HG02884 (cell line): ENCODE measurements at regions not wholly inside any gene's neighbourhood (a gene's known extent, or its start where the extent isn't known, plus 50 kb on each side); places are given as distances from the start of the nearest gene placed in this dataset.
"Not testable (repeated sequence)": the region's sequence is repeated elsewhere in the genome, so short reads cannot be mapped to it uniquely, and the experiment has no call there.

ENCODE experiments used
- ATAC-seq: cut with Tn5 transposase; IDR thresholded peaks from one replicate; pipeline ENCODE4 v1.9.1; 2021; ENCODE audit warnings: mild to moderate bottlenecking, moderate library complexity; ENCODE audit not compliant: unreplicated experiment

DNA sequence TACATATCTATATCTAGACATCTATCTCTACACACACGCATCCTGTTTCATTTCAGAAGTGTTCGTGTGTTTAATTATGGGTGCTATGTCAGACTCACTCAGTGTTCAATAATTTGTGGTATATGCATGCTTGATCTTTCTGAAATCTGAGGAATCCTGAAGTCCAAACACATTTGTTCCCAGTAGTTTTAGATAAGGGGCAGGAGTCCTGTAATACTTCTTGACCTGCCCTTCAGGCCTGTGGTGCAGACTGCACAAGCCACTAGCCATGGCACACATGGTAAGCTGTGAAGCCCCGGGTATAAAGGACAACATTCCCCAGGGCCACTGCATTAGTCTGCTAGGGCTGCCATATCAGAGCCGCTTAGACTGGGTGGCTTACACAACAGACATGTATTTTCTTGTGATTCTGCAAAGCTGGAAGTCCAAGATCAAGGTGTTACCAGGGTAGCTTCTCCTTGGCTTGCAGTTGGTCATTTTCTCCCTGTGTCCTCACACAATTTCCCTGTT, 267.2 kb downstream of the RHOU start:
- no peak for ATAC-seq

- no peak for ATAC-seq
Measured at GRCh38 chr1:229003233-229004031, 267.5 kb upstream of the RAB4A start.

DNA sequence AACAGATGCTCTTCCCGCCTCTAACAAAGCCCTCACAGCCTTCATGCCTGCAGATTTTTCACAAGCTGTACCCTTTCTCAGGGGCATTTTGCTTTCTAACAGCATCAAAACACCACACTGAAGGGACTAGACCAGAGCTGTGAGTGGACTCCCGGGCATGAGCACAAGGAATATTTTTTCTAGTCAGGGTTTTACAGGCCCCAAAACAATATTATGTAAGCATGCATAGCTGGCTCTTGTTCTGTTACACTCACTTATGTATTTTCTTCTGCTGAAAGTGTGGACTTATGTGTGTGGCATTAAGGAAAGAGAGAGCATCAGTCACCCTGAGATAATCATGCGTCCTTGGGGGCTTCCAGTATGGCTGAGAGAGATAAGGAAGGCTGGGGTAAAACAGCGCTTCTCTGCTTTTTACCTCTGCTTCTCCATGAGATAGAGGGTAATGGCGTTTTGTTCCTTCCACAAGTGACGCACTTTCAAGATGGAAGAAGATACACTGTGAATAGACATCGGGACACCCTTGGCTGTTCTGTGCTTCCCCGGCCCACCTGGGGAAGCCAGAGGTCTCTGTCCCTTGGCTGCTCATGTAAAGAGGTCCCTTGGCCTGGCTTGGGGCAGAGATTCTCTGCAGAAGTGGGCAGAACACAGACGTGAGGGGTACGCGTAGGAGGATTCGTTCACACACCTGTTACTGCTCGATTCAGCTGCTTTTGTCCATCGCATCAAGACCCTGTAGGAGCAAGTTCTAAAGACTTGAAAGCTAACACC, 266.7 kb upstream of the RAB4A start:
- ATAC-seq: no peak

- ATAC-seq: no peak
Measured at GRCh38 chr1:229005097-229005496, 265.8 kb upstream of the RAB4A start.

GRCh38 chr1:229005556-229005955, 265.4 kb upstream of the RAB4A start:
- ATAC-seq: no peak

DNA sequence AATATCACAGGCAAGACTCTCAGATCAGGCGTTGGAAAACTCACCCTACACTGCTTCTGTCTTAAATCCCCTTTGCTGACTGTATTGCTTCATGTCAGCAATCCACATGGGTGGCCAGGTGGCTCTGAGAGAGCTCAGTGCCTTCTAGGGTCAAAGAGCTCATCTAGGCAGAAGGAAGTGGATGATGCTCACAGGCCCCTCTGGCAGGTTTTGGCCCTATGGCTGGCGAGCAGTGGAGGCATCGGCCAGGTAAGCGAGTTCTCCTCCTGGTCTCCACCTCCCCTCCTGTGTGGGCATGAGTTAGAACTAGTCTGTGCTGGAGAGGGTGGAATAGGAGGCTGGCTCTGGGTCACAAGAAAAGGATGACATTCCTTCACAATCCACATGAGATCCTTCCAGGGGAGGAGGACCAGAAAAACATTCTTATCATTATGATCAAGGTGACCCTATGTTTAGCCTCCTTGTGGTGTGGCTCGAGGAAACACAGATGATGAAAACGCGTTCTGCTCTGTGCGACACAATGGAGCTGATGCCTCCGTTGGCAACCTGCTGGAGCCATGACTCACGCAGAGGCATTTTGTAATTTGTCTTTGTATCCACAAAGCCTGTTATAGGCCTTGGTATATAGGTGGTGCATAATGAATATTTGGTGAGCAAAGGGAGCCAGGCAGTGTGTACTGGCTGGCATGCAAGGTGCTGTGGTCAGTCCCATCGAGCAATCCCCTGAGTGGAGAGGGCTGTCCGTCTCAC, 264.6 kb upstream of the RAB4A start:
- no peak for ATAC-seq

DNA sequence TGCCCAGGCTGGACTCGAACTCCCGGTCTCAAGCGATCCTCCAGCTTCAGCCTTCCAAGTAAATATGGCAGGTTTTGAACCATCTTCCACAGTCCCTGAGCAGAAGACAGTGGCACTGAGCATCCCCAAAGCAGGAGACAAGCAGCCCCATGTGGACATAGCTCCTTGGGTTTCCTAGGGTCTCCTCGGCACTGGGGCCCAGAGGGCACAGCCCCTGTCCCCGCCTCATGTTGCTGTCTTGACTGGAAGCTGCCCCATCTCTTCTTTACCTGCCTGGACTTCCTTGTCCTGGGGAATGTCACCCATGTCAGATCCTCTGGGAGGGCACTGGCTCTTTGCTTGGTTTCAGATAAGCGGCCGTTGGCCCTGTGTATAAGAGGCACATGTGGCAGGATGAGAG, 263.7 kb upstream of the RAB4A start:
- ATAC-seq: no peak

- no peak for ATAC-seq
Measured at GRCh38 chr1:229007701-229008100, 263.2 kb upstream of the RAB4A start.

DNA sequence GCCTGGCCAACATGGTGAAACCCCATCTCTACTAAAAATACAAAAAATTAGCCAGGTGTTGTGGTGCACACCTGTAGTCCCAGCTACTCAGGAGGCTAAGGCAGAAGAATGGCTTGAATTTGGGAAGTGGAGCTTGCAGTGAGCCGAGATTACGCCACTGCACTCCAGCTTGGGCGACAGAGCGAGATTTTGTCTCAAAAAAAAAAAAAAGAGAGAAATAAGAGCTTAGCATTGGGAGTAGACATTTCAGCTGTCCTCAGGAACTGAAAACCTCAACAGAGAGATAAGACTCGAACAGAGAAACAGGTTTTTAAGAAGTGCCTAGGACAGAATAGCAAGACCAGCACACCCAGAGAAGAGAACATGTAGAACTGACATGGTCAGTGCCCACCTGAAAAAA, 262.6 kb upstream of the RAB4A start:
- not testable (repeated sequence) for ATAC-seq

GRCh38 chr1:229011022-229011421, 259.9 kb upstream of the RAB4A start:
- no peak for ATAC-seq

DNA sequence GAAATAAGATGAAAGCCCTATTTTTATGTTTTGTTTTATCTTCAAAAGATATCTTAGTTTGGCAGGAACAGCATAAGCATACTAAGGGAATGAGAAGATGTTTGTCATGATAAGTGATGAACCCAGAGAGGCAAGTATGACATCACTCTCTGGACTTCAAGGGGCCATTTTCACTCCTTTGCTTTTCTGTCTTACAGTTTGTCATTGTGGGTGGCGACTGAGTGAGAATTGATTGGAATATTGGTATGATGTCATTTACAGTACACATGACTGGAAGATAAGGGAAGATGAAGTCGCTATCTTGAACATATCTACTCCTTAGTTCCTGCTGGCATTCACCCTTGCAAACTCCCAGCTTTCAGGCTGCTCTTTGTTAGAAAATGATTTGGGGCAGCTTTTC, 258.1 kb upstream of the RAB4A start:
- ATAC-seq: no peak

GRCh38 chr1:229013981-229014380, 256.9 kb upstream of the RAB4A start:
- ATAC-seq: no peak

DNA sequence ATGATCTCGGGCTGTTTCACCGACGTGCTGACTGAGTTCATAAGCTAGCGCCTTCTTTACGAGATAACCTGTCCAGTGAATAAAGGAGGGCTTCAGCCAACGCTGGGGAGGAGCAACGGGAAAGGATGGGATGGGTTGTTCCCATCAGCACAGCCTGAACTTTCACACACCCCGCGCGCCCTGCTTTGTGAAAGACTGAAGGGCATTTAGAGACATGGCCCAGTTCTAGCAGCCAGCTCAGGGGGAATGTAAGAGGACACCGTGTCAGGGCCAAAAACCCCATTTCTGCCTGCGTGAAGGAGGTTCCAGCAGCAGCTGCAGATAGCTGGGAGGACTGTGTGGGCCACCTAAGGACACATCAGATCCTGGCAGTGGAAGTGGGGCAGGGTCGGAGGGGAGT, 255.1 kb upstream of the RAB4A start:
- no peak for ATAC-seq

- no peak for ATAC-seq
Measured at GRCh38 chr1:229017091-229017490, 253.8 kb upstream of the RAB4A start.

- ATAC-seq: no peak
Measured at GRCh38 chr1:229018674-229019295, 252.1 kb upstream of the RAB4A start.

DNA sequence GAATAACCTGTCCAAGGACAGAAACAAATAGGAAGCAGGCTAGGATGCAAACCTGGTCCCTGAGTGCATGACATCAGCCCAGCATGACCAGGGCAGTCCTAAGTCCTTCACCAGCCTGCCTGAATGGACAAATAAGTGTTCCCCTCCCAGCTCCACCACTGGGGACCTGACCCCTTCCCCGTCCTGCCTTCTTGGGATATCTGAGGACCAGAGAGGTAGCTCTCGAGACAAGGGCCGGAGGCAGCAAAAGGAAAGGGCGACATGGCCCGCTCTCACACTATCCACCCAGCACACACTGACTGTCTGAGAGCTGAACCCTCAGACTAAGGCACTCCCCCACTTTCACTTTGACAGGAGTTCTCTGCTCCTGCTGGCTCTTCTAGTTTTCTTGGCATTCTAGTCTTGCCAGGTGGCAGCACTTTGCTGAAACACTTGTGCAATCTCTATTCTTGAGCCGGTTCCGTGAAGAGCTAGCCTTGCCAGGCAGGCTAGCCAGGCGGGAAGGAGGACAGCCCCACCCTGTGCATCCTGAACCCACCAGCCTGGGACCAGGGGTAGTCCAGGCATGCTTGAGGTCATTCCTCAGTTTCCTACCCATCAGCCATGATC, 251.1 kb upstream of the RAB4A start:
- no peak for ATAC-seq

DNA sequence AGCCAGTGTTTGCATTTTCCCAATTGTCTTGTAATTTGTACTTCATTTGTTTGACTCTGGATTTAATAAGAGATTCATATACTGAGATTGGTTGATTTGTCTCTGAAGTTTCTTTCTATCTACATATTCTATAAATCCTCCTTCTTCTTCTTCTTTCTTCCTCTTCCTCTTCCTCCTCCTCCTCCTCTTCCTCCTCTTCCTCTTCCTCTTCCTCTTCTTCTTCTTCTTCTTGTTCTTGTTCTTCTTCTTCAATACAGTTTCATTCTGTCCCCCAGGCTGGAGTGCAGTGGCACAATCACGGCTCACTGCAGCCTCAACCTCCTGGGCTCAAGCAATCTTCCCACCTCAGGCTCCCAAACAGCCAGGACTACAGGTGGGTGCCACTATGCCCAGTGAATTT, 249.9 kb upstream of the RAB4A start:
- ATAC-seq: not testable (repeated sequence)

GRCh38 chr1:229022595-229023333, 248.1 kb upstream of the RAB4A start:
- no peak for ATAC-seq

DNA sequence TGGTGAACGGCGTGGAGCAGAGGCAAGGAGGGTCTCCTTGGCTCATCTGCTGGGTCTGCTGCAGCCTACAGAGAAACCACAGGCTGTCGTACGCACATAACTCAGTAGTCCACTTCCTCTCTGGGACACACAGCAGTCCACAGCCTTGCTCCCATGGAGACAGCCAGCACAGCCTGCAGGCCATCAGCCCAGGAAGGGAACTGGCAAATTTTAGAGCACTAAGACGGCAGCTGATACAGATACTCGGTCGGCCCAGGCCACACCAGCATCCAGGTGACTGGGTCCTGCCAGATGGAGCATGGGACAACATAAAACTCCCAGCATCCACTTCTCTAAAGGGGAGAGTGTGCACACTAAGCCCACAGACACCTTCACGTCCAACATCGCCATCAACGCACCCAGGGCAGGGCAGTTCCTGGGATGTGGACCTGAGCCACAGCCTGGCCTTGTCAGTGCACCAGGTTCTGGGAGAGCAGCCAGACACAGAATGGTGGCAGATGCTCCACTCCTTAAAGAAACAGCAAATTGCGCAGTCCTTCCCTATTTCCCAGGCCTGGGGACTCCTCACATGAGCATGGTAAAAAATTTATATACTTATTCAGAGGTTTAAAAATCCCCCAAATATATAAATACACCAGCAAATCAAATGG, 247.1 kb upstream of the RAB4A start:
- ATAC-seq: no peak
